Omental fat pad (tissue), 3 donors: ENCODE measurements at regions not wholly inside any gene's neighbourhood (a gene's known extent, or its start where the extent isn't known, plus 50 kb on each side); places are given as distances from the start of the nearest gene placed in this dataset.

ENCODE experiments used
- ATAC-seq: fragments of 150-250 bp; one replicate; pipeline ENCODE4 v1.9.1; 2016; ENCODE audit warnings: mild to moderate bottlenecking, moderate library complexity; ENCODE audit not compliant: low FRiP score
- DNase-seq: peaks from one replicate; pipeline ENCODE4 v3.0.0-alpha.2; 2019; ENCODE audit warnings: low spot score
- CTCF ChIP-seq, 3 donors: fragments of 450-650 bp; IDR thresholded peaks; one replicate each; pipeline ENCODE4 v1.5.1; 2016 to 2017; ENCODE audit warnings: antibody characterized with exemption in 3 of 3, mild to moderate bottlenecking in 3 of 3, moderate library complexity in 2 of 3

GRCh38 chr1:224791362-224791941 is 138.0 kb upstream of the DNAH14 start:
- DNase-seq (no peak), ATAC-seq (no peak)
- no peak for TF ChIP-seq CTCF (IDR thresholded peaks at IDR 0.05)

- DNase-seq (no peak), ATAC-seq (no peak)
- TF ChIP-seq CTCF (IDR thresholded peaks at IDR 0.05) = no peak
Measured at GRCh38 chr1:224795591-224795990, 133.9 kb upstream of the DNAH14 start.

DNA sequence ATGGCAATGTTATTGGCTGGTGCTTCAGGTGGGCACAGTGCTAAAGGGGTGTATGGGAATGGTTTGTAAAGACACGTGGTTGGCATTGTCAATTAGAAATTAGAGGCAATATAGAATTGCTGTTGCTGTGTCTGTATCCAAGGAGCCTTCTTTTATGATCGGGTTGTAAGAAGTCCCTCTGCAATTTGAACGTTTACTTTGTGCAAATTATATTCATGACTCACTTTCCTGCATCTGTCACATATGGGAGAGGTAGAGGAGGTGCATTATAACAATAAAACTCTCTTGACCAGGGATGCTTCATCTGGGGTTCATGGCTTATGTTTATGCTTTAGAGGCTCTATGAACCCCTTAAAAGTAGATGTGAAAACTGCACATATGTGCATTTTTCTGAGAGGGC is 130.4 kb upstream of the DNAH14 start:
- DNase-seq = no peak
- ATAC-seq = no peak
- TF ChIP-seq CTCF (IDR thresholded peaks at IDR 0.05) = no peak

DNA sequence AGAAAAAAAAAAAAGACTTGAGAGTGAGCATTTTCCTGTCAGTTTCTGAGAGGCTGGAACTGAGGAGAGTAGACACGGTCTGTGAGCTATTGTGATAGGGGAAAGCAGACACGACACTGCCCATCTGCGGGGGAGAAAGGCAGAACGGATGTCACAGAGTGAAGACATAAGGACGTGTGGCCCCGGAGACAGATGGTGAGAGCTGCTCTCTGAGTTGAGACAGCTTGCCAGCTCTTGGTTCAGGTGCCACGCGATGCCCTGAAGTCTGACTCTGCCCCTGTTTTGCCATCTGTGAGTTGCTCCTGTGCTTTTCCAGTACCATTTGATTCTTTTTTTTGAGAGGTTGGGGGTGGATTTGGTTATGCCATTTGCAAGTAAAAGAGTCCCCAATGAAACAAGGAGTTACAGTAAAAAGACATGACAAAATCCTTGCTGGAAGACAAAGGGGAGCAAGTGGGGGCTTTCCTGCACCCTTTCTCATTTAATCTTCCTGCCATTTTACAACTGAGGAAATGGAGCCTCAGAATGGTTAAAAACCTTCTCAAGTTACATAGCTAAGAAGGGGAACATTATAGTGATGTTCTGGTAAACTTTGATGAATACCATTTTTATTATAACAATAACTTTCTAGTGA is 128.9 kb upstream of the DNAH14 start:
- ATAC-seq (no peak), DNase-seq (no peak)
- no peak for TF ChIP-seq CTCF (IDR thresholded peaks at IDR 0.05)

GRCh38 chr1:224801844-224802490 is 127.5 kb upstream of the DNAH14 start:
- TF ChIP-seq CTCF (IDR thresholded peaks at IDR 0.05) = no peak
- DNase-seq = no peak
- no peak for ATAC-seq

DNA sequence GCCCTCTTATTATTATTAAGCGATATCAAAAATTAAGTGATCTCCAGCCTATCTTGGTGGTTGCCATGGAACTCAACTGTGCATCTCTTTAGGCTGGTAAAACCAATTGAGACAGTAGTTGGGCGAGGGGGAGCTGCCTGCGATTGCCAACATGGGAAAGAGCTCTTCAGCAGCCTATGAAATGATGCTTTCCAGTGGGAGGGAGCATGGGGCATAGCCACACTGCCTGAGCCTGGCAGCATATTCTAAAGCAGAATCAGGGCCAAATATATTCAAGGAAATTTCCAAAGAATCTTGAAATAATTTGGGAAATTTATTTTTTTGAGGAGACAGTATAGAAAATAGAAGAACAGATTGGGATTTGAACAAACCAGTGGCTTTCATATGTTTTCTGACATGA is 126.9 kb upstream of the DNAH14 start:
- ATAC-seq (no peak), DNase-seq (no peak)
- TF ChIP-seq CTCF (IDR thresholded peaks at IDR 0.05) = no peak

- TF ChIP-seq CTCF (IDR thresholded peaks at IDR 0.05) = no peak
- ATAC-seq = no peak
- DNase-seq = no peak
Measured at GRCh38 chr1:224804220-224804619, 125.3 kb upstream of the DNAH14 start.
